Neural progenitor cell (in vitro differentiated cells): ENCODE measurements at regions not wholly inside any gene's neighbourhood (a gene's known extent, or its start where the extent isn't known, plus 50 kb on each side); places are given as distances from the start of the nearest gene placed in this dataset.
A peak's percentile ranks its signal among the peaks of the same experiment; 100 is the strongest.

Experiments used
- EZH2phosphoT487 ChIP-seq: fragments of 200-600 bp; sonication (generic); IDR thresholded peaks from 2 replicates; pipeline ENCODE4 v1.6.1; 2017; ENCODE audit warnings: antibody characterized with exemption
- TF ChIP-seq, protein P1 (sequence below): fragments of 200-600 bp; sonication (generic); IDR thresholded peaks from 2 replicates; pipeline ENCODE4 v1.5.1; 2017; ENCODE audit warnings: antibody characterized with exemption, mild to moderate bottlenecking

DNA sequence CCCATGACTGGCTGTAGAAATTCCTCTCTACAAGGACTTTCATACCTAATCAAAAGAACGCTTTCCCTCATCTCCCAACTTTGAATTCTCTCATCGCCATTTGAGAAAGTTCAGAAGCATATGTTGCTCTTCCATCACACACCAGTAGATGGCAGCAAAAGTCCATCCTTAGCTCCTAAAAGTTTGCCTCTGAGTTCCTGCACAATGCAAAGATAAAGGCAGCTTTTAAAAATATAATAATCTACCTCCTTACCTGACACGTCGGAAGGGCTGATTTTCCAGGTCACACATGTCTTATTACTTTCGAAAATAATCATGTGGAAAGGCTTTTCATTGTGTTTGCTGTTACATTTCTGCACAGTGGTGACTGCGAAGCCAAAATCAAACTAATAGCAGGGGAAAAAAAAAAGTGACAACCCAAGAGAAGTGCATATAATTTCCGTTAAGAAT is 456.7 kb upstream of the SEL1L start:
- TF ChIP-seq, protein P1, sequence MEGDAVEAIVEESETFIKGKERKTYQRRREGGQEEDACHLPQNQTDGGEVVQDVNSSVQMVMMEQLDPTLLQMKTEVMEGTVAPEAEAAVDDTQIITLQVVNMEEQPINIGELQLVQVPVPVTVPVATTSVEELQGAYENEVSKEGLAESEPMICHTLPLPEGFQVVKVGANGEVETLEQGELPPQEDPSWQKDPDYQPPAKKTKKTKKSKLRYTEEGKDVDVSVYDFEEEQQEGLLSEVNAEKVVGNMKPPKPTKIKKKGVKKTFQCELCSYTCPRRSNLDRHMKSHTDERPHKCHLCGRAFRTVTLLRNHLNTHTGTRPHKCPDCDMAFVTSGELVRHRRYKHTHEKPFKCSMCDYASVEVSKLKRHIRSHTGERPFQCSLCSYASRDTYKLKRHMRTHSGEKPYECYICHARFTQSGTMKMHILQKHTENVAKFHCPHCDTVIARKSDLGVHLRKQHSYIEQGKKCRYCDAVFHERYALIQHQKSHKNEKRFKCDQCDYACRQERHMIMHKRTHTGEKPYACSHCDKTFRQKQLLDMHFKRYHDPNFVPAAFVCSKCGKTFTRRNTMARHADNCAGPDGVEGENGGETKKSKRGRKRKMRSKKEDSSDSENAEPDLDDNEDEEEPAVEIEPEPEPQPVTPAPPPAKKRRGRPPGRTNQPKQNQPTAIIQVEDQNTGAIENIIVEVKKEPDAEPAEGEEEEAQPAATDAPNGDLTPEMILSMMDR = peak; percentile 97
- TF ChIP-seq EZH2phosphoT487 = no peak
